ENCODE measurements at regions not wholly inside any gene's neighbourhood (a gene's known extent, or its start where the extent isn't known, plus 50 kb on each side); places are given as distances from the start of the nearest gene placed in this dataset.

DNA sequence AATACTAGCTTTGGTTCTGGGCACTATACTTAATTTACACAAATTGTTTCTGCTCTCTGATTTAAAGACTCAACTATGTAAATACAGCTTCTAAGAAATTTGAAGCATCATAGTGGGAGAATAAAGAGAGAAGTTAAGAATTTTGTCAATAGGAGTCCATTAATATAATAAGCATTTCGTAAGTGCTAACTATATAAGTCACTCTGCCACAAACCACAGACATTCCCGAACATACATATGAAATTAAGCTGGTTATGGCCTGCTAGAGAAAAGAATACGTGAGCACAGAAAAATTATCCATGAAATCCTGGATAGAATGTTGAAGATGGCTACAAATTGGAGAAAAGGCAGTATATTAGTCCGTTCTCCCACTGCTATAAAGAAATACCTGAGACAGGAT is 526.2 kb downstream of the MRPL39 start:
- ChIA-PET POLR2A (no interaction called here), CTCF (no interaction called here)
- Mint-ChIP-seq H3K4me1 (no peaks in the 10 kb centered on the region), H3K36me3 (no peaks in the 10 kb centered on the region), H3K4me3 (no peak overlapping the region), H3K27ac (no peak overlapping the region), H3K27me3 (no peaks in the 10 kb centered on the region), H3K9me3 (peaks cover 0 to 12% (median 3%) of the 10 kb centered on the region in 11 donors)
- intact Hi-C loops (cut with micrococcal nuclease), result no loop called here
- no peaks in the 10 kb centered on the region for H3K4me1 ChIP-seq (ENCODE audit: control insufficient read depth in 2 of 2, insufficient read depth in 2 of 2, low read length in 2 of 2)
- no peak for DNase-seq
- no peaks in the 10 kb centered on the region for H3K27me3 ChIP-seq (ENCODE audit: control insufficient read depth in 2 of 2, insufficient read depth in 2 of 2, low read length in 2 of 2)
- no peak for ATAC-seq
- no peak overlapping the region for H3K4me3 ChIP-seq (ENCODE audit: low read length)
- H3K27ac ChIP-seq (ENCODE audit: low read depth, low read length), result no peak overlapping the region
- no peaks in the 10 kb centered on the region for H3K9me3 ChIP-seq (ENCODE audit: control insufficient read depth in 2 of 3, low read length in 3 of 3)
- H3K36me3 ChIP-seq (ENCODE audit: control insufficient read depth in 2 of 3, insufficient read depth in 3 of 3, low read length in 3 of 3), result no peaks in the 10 kb centered on the region

DNA sequence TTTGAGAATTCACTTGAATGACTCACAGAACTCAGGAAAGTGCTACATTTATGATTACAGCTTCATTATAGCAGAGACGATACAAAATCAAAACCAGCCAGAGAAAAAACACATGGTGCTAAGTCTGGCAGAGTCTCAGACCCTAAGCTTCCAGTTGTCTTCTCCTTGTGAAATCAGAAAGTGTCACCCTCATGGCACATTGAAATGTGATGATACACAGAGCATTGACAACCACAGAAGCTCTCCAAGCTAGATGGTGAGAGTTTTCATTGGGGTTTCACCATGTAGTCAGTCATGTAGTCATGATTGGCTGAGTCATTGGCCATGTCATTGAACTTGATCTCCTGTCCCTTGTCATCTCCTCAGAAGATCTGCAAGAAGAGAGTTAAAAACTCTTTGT is 526.6 kb downstream of the MRPL39 start:
- no peak for DNase-seq
- H3K27me3 ChIP-seq (ENCODE audit: control insufficient read depth in 2 of 2, insufficient read depth in 2 of 2, low read length in 2 of 2), result no peaks in the 10 kb centered on the region
- intact Hi-C loops (cut with micrococcal nuclease), result no loop called here
- H3K4me3 Mint-ChIP-seq, result no peak overlapping the region
- POLR2A ChIA-PET, result no interaction called here
- no peaks in the 10 kb centered on the region for H3K4me1 Mint-ChIP-seq
- H3K27me3 Mint-ChIP-seq, result peaks cover 0 to 4% (median 0%) of the 10 kb centered on the region in 5 donors
- no peaks in the 10 kb centered on the region for H3K9me3 ChIP-seq (ENCODE audit: control insufficient read depth in 2 of 3, low read length in 3 of 3)
- H3K27ac Mint-ChIP-seq, result no peak overlapping the region
- no peak overlapping the region for H3K27ac ChIP-seq (ENCODE audit: low read depth, low read length)
- no peaks in the 10 kb centered on the region for H3K36me3 Mint-ChIP-seq
- H3K9me3 Mint-ChIP-seq, result peaks cover 0 to 12% (median 3%) of the 10 kb centered on the region in 11 donors
- CTCF ChIA-PET, result interaction anchor here (0.7 kb wide), 1 partner anchor 135 kb away, joined by 3 read pairs; no protein-coding TSS in a partner anchor
- no peaks in the 10 kb centered on the region for H3K36me3 ChIP-seq (ENCODE audit: control insufficient read depth in 2 of 3, insufficient read depth in 3 of 3, low read length in 3 of 3)
- H3K4me1 ChIP-seq (ENCODE audit: control insufficient read depth in 2 of 2, insufficient read depth in 2 of 2, low read length in 2 of 2), result no peaks in the 10 kb centered on the region
- H3K4me3 ChIP-seq (ENCODE audit: low read length), result no peak overlapping the region
- ATAC-seq, result no peak

DNA sequence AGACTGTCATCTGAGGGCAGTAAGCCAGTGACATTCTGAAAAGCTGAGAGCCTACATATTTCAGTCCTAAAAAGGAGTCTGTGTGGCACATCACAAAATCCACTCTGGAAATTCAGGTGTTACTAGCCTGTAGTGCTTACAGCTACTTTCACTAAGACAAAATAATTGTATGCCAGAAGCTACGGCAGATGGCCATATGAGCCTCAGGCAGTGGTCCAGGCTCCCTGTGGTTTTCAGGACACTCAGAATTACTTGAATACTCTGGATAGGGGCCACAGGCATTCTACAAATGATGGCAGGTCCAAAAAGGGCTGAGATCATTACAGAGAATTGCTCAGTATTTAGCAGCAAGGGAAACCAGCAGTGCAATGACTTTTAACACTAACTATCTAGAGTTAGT is 527.1 kb downstream of the MRPL39 start:
- Mint-ChIP-seq H3K9me3 (peaks cover 0 to 8% (median 3%) of the 10 kb centered on the region in 11 donors), H3K36me3 (no peaks in the 10 kb centered on the region), H3K4me3 (no peak overlapping the region), H3K4me1 (no peaks in the 10 kb centered on the region), H3K27me3 (peaks cover 0 to 4% (median 0%) of the 10 kb centered on the region in 5 donors), H3K27ac (no peak overlapping the region)
- H3K4me1 ChIP-seq (ENCODE audit: control insufficient read depth in 2 of 2, insufficient read depth in 2 of 2, low read length in 2 of 2), result no peaks in the 10 kb centered on the region
- ChIA-PET CTCF (interaction anchor here (0.7 kb wide), 1 partner anchor 135 kb away, joined by 3 read pairs; no protein-coding TSS in a partner anchor), POLR2A (no interaction called here)
- no peak overlapping the region for H3K4me3 ChIP-seq (ENCODE audit: low read length)
- no peak overlapping the region for H3K27ac ChIP-seq (ENCODE audit: low read depth, low read length)
- H3K27me3 ChIP-seq (ENCODE audit: control insufficient read depth in 2 of 2, insufficient read depth in 2 of 2, low read length in 2 of 2), result no peaks in the 10 kb centered on the region
- no peak for ATAC-seq
- no peak for DNase-seq
- H3K36me3 ChIP-seq (ENCODE audit: control insufficient read depth in 2 of 3, insufficient read depth in 3 of 3, low read length in 3 of 3), result no peaks in the 10 kb centered on the region
- intact Hi-C loops (cut with micrococcal nuclease), result no loop called here
- H3K9me3 ChIP-seq (ENCODE audit: control insufficient read depth in 2 of 3, low read length in 3 of 3), result no peaks in the 10 kb centered on the region

DNA sequence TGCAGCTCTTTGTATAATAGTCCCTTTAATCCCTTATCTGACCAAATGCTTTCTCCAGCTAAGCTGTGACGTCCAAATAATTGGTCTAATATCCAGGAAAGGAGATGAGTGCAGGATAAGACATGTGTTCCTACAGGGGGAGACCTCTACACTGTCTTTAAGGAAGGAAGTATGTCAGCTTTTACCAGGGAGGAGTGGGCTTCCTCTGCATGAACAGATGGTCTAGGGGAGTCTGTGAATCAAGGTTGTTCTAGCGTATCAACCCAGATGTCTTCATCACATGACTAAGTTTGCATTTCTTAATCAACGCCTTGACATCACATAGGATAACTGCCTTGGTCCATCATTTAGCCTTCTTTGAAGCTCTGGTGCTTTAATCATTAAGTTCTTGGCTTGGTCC is 528.2 kb downstream of the MRPL39 start:
- Mint-ChIP-seq H3K4me1 (no peaks in the 10 kb centered on the region), H3K36me3 (no peaks in the 10 kb centered on the region), H3K27me3 (peaks cover 0 to 4% (median 0%) of the 10 kb centered on the region in 5 donors), H3K4me3 (no peak overlapping the region), H3K9me3 (peaks cover 0 to 8% (median 0%) of the 10 kb centered on the region in 11 donors), H3K27ac (no peak overlapping the region)
- Histone ChIP-seq H3K27me3 (ENCODE audit: control insufficient read depth in 2 of 2, insufficient read depth in 2 of 2, low read length in 2 of 2) (no peaks in the 10 kb centered on the region), H3K27ac (ENCODE audit: low read depth, low read length) (no peak overlapping the region), H3K4me1 (ENCODE audit: control insufficient read depth in 2 of 2, insufficient read depth in 2 of 2, low read length in 2 of 2) (no peaks in the 10 kb centered on the region), H3K9me3 (ENCODE audit: control insufficient read depth in 2 of 3, low read length in 3 of 3) (no peaks in the 10 kb centered on the region), H3K4me3 (ENCODE audit: low read length) (no peak overlapping the region), H3K36me3 (ENCODE audit: control insufficient read depth in 2 of 3, insufficient read depth in 3 of 3, low read length in 3 of 3) (no peaks in the 10 kb centered on the region)
- no peak for DNase-seq
- POLR2A ChIA-PET, result no interaction called here
- intact Hi-C loops (cut with micrococcal nuclease), result no loop called here
- no peak for ATAC-seq
- CTCF ChIA-PET, result interaction anchor here (0.5 kb wide), 1 partner anchor 1446 kb away, joined by 3 read pairs; no protein-coding TSS in a partner anchor

DNA sequence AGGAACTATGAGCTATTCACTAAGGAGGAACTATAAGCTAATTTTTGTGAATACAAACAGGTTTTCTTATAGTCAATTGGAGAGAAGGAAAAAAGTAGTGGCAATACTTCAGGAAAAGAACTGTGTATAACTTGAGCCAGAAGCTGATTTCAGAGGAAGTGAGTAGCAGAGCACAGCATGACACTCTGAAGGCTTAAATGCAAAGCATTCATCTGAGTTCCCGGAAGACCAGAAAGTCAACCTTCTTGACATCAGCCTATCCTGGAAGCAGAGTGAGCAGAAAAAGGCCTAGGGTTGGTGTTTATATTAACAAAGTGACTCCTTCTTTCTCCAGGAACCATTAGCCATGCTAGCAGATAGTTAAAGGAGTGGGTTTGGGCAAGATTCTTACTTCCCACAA is 545.2 kb downstream of the MRPL39 start:
- H3K27me3 Mint-ChIP-seq, result no peaks in the 10 kb centered on the region
- H3K27me3 ChIP-seq (ENCODE audit: control insufficient read depth in 2 of 2, insufficient read depth in 2 of 2, low read length in 2 of 2), result no peaks in the 10 kb centered on the region
- peaks cover 0 to 8% (median 0%) of the 10 kb centered on the region in 11 donors for H3K9me3 Mint-ChIP-seq
- POLR2A ChIA-PET, result no interaction called here
- no peaks in the 10 kb centered on the region for H3K9me3 ChIP-seq (ENCODE audit: control insufficient read depth in 2 of 3, low read length in 3 of 3)
- H3K4me3 ChIP-seq (ENCODE audit: low read length), result no peak overlapping the region
- no peak for ATAC-seq
- H3K4me1 Mint-ChIP-seq, result no peaks in the 10 kb centered on the region
- DNase-seq, result no peak
- H3K4me3 Mint-ChIP-seq, result no peak overlapping the region
- H3K4me1 ChIP-seq (ENCODE audit: control insufficient read depth in 2 of 2, insufficient read depth in 2 of 2, low read length in 2 of 2), result no peaks in the 10 kb centered on the region
- no peaks in the 10 kb centered on the region for H3K36me3 ChIP-seq (ENCODE audit: control insufficient read depth in 2 of 3, insufficient read depth in 3 of 3, low read length in 3 of 3)
- H3K27ac Mint-ChIP-seq, result no peak overlapping the region
- intact Hi-C loops (cut with micrococcal nuclease), result no loop called here
- H3K27ac ChIP-seq (ENCODE audit: low read depth, low read length), result no peak overlapping the region
- CTCF ChIA-PET, result no interaction called here
- no peaks in the 10 kb centered on the region for H3K36me3 Mint-ChIP-seq

DNA sequence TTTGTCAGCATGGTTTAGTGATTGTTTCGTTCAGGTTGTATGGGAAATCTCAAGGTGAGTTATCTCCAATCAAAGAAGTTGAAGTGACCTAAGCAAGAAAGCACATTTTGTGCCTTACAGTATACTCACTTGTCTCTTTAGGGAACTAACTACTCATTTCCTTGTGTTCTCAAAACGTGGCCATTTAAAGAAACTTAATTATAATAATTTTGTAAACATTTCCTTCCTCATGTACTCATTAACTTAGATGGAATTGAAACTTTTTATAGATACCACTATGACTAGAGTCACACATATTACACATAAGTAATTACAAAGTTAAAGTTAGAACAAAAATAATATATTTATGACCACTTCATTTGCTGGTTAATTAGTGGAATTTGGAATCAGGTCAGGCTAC is 552.6 kb downstream of the MRPL39 start:
- H3K36me3 Mint-ChIP-seq, result no peaks in the 10 kb centered on the region
- no peak overlapping the region for H3K4me3 ChIP-seq (ENCODE audit: low read length)
- H3K27me3 ChIP-seq (ENCODE audit: control insufficient read depth in 2 of 2, insufficient read depth in 2 of 2, low read length in 2 of 2), result no peaks in the 10 kb centered on the region
- H3K9me3 Mint-ChIP-seq, result peaks cover 0 to 25% (median 0%) of the 10 kb centered on the region in 11 donors
- no peaks in the 10 kb centered on the region for H3K4me1 Mint-ChIP-seq
- no peak for DNase-seq
- H3K27ac Mint-ChIP-seq, result no peak overlapping the region
- intact Hi-C loops (cut with micrococcal nuclease), result no loop called here
- no peaks in the 10 kb centered on the region for H3K4me1 ChIP-seq (ENCODE audit: control insufficient read depth in 2 of 2, insufficient read depth in 2 of 2, low read length in 2 of 2)
- ChIA-PET CTCF (no interaction called here), POLR2A (no interaction called here)
- no peak overlapping the region for H3K4me3 Mint-ChIP-seq
- no peaks in the 10 kb centered on the region for H3K9me3 ChIP-seq (ENCODE audit: control insufficient read depth in 2 of 3, low read length in 3 of 3)
- no peaks in the 10 kb centered on the region for H3K36me3 ChIP-seq (ENCODE audit: control insufficient read depth in 2 of 3, insufficient read depth in 3 of 3, low read length in 3 of 3)
- no peak overlapping the region for H3K27ac ChIP-seq (ENCODE audit: low read depth, low read length)
- H3K27me3 Mint-ChIP-seq, result no peaks in the 10 kb centered on the region
- no peak for ATAC-seq

DNA sequence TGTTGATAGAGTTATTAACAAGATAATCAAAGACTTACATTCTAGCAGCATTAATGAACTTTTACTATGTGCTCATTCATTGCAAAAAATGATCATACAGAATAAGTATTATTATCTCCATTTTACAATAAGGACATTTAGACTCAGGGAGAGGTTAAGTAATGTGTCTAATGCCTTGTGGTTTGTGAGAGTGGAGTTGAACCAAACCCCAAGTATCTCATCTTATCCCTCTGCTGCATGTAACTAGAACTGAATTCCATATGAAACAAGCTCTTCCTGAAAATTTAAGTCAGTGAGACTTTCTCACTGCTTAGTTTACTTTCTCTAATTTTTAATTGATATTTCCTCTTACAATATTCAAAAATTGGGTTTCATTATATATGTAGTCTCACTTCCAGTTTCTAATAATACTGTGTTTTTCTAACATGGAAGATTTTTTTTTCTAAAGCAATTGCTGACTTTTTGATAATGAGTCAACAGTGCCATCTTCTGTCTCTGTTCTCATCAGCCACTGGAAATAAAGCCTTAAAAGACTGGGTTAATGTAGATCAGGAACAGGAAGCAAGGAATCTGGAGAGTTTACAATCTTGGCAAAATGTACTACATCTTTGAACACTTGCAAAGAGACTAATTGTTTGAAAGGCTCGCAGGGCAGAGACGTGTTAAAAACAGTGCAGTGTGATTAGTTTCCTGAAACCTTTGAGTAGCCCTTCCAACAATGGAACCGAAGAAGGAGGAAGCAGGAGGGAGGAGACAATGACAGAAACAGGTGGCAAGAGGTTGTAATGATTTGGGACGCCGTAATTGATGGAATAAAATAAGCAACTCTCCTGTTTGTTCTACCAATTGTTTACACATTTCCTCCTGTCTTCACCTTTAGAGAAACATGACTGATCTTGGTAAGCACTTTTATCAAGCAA is 567.6 kb downstream of the MRPL39 start:
- Mint-ChIP-seq H3K27me3 (peaks cover 0 to 3% (median 0%) of the 10 kb centered on the region in 5 donors), H3K9me3 (peaks cover 0 to 4% (median 0%) of the 10 kb centered on the region in 11 donors), H3K4me3 (no peak overlapping the region), H3K4me1 (peaks cover 0 to 1% (median 0%) of the 10 kb centered on the region in 7 donors), H3K27ac (no peak overlapping the region), H3K36me3 (no peaks in the 10 kb centered on the region)
- no peak overlapping the region for H3K27ac ChIP-seq (ENCODE audit: low read depth, low read length)
- H3K4me1 ChIP-seq (ENCODE audit: control insufficient read depth in 2 of 2, insufficient read depth in 2 of 2, low read length in 2 of 2), result no peaks in the 10 kb centered on the region
- DNase-seq (no peak), ATAC-seq (no peak)
- H3K27me3 ChIP-seq (ENCODE audit: control insufficient read depth in 2 of 2, insufficient read depth in 2 of 2, low read length in 2 of 2), result no peaks in the 10 kb centered on the region
- H3K4me3 ChIP-seq (ENCODE audit: low read length), result no peak overlapping the region
- intact Hi-C loops (cut with micrococcal nuclease), result no loop called here
- no peaks in the 10 kb centered on the region for H3K36me3 ChIP-seq (ENCODE audit: control insufficient read depth in 2 of 3, insufficient read depth in 3 of 3, low read length in 3 of 3)
- ChIA-PET POLR2A (no interaction called here), CTCF (no interaction called here)
- no peaks in the 10 kb centered on the region for H3K9me3 ChIP-seq (ENCODE audit: control insufficient read depth in 2 of 3, low read length in 3 of 3)
